CD4-positive, alpha-beta T cell treated with Interleukin-12 subunit alpha and Interleukin-12 subunit beta, for 1 hour (primary cell): ENCODE measurements at regions not wholly inside any gene's neighbourhood (a gene's known extent, or its start where the extent isn't known, plus 50 kb on each side); places are given as distances from the start of the nearest gene placed in this dataset.

Experiments
- DNase-seq: peaks from one replicate; pipeline ENCODE4 v3.0.0-alpha.2; 2020

- no peak for DNase-seq
Observed at GRCh38 chr18:24992491-24992890, 359.5 kb downstream of the ZNF521 start.

GRCh38 chr18:24993628-24994027, 358.3 kb downstream of the ZNF521 start:
- no peak for DNase-seq

GRCh38 chr18:24995056-24995455, 356.9 kb downstream of the ZNF521 start:
- no peak for DNase-seq

DNA sequence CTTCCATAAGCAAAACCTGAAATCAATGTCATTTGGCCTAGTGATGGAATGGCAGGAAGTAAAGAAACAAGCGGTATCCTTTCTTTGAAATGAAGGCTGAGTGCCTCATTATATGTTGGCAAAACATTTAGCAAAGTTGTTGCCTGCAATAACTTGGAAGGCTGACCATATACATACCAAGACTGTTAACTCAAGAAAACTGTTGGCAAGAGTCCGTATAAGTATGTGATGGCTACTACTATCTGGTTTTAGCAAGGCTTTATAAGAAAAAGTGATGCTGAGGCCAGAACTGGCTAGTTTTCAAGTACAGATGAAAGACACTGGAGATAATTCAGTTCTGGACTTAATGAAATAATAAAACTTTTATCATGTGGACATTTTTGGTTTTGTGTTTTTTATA, 356.2 kb downstream of the ZNF521 start:
- no peak for DNase-seq

DNA sequence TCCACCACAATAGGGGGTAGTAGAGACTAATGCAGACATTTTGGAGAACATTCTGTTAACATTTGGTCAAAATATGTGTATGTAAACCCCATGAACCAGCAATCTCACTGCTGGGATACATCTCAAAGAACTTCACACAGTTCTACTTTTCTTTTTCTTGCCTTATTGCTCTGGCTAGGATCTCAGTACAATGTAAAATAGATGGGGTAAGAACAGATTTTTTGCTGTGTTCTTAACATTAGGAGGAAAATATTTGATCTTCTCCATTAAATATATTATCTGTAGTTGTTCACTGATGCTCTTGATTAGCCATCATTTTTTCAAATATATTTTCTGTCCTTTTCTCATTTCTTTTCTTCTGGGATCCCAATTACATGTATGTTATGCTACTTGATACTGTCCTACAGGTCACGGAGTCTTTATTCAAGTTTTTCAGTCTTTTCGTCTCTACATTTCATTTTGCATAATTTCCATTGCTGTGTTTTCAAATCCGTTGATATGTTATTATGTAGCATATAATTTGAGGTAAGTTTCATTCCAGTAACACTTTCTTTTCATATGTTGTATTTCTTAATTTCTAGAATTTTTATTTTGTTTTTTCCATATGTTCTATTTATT, 352.2 kb downstream of the ZNF521 start:
- DNase-seq = no peak

GRCh38 chr18:25001803-25002202, 350.2 kb downstream of the ZNF521 start:
- no peak for DNase-seq

DNA sequence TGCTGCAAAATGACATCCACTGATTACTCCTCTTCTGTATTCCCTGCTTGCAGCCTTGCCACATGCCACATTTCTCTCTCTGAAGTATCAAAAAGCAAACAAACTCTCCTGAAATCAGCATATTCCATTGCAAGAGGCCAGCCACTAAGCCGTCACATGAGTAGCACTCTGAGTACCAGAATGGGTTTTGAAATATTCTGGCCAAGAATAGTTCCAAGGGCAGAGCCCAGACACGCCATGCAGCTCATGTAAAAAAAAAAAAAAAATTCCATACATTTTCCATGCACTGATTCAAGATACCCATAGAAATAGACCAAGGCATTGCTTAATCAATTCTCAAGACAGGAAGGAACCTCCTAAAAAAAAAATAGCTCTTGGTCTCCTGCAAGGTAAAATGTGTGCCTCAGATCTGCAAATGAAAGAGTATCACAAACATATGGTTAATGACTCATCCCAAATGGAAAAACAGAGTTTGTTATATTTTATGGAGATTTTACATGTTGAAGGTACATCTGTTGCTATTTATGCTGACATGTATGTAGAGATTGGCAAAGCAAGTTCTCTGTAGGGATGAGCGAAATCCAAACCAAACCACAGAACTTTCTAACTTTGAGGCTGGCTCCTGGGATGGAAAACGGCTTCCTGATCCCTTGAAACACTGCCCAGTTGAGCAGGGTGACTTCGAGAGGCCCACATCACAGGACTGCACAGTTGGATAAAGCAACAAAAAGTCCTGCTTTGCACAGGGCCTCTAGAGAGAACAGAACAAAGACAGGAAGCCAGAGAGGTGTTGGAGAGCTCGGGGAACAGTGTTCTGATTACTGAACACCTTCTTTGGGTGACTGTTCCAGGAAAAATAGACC, 346.2 kb downstream of the ZNF521 start:
- no peak for DNase-seq

GRCh38 chr18:25010623-25011374, 341.2 kb downstream of the ZNF521 start:
- no peak for DNase-seq
